A549 (cell line): ENCODE measurements at regions not wholly inside any gene's neighbourhood (a gene's known extent, or its start where the extent isn't known, plus 50 kb on each side); places are given as distances from the start of the nearest gene placed in this dataset.

Experiments used
- ATAC-seq, 2 experiments: fragments of 200-7000 bp in 1 of 2; fragments of >200 bp in 1 of 2; cut with Nextera tagmentation in 1 of 2; cut with Tn5 transposase in 1 of 2; 3 replicates each; pipeline versions ENCODE4 v1.8.0 to v1.9.1; 2018 to 2020; ENCODE audit warnings: mild to moderate bottlenecking in 1 of 2, moderate library complexity in 1 of 2
- CTCF ChIA-PET: fragments of 300-600 bp; sonication (Branson Sonifier 250); formaldehyde crosslinking; extraction: SDS; loops from one replicate; lab custom pipeline; 2021; ENCODE audit warnings: antibody characterized with exemption, inconsistent platforms; lab: Yijun Ruan, JAX
- POLR2A ChIA-PET: fragments of 350-600 bp; formaldehyde crosslinking; extraction: SDS; loops from one replicate; lab custom pipeline; 2021; ENCODE audit warnings: antibody characterized with exemption, inconsistent platforms; lab: Yijun Ruan, JAX
- DNase-seq, 2 experiments: peaks; one replicate each; pipeline versions ENCODE4 v3.0.0 to v3.0.0-alpha.2; 2011 to 2016; ENCODE audit warnings: low read depth in 1 of 2, low spot score in 1 of 2
- FAIRE-seq: peaks from 2 replicates; lab custom pipeline; 2011; peaks lifted over from hg19 to GRCh38; lab: Jason Lieb, UNC
- H3K27ac ChIP-seq, 2 experiments: fragments of >200 bp; sonication (Bioruptor Twin); formaldehyde crosslinking; 3 replicates each; pipeline ENCODE4 v1.5.1; 2016 to 2017
- H3K4me1 ChIP-seq: fragments of >200 bp; sonication (Bioruptor Twin); formaldehyde crosslinking; 3 replicates; pipeline ENCODE4 v1.6.1; 2016
- H3K4me2 ChIP-seq: fragments of >200 bp; sonication (Bioruptor Twin); formaldehyde crosslinking; 3 replicates; pipeline ENCODE4 v1.6.1; 2016
- H3K4me3 ChIP-seq: fragments of >200 bp; sonication (Bioruptor Twin); formaldehyde crosslinking; 3 replicates; pipeline ENCODE4 v1.5.1; 2016
- H3K9me3 ChIP-seq: fragments of >200 bp; sonication (Bioruptor Twin); formaldehyde crosslinking; 3 replicates; pipeline ENCODE4 v1.6.1; 2016
- CTCF ChIP-seq: fragments of >200 bp; sonication (Bioruptor Twin); formaldehyde crosslinking; IDR thresholded peaks from 3 replicates; pipeline ENCODE4 v1.5.1; 2016
- EHF ChIP-seq: fragments of 250-450 bp; sonication (Bioruptor Pico); IDR thresholded peaks from 2 replicates; pipeline ENCODE4 v1.5.0; 2020; ENCODE audit warnings: mild to moderate bottlenecking
- FOXS1 ChIP-seq: fragments of 250-450 bp; sonication (Bioruptor Pico); IDR thresholded peaks from 2 replicates; pipeline ENCODE4 v1.5.0; 2020; ENCODE audit warnings: mild to moderate bottlenecking, moderate library complexity
- HEYL ChIP-seq: fragments of 250-450 bp; sonication (Bioruptor Pico); IDR thresholded peaks from 2 replicates; pipeline ENCODE4 v1.8.0; 2021; ENCODE audit warnings: mild to moderate bottlenecking, moderate library complexity
- HMGXB4 ChIP-seq: fragments of 250-450 bp; sonication (Bioruptor Pico); IDR thresholded peaks from 2 replicates; pipeline ENCODE4 v1.5.0; 2021; ENCODE audit warnings: mild to moderate bottlenecking, moderate library complexity, borderline replicate concordance
- HOXB5 ChIP-seq: fragments of 250-450 bp; sonication (Bioruptor Pico); IDR thresholded peaks from 2 replicates; pipeline ENCODE4 v1.5.0; 2020; ENCODE audit warnings: mild to moderate bottlenecking, moderate library complexity
- JUNB ChIP-seq: fragments of >200 bp; sonication (Bioruptor Twin); formaldehyde crosslinking; IDR thresholded peaks from 2 replicates; pipeline ENCODE4 v1.6.1; 2016
- MAX ChIP-seq: IDR thresholded peaks from 2 replicates; pipeline ENCODE4 v1.6.1; 2012
- MYC ChIP-seq: IDR thresholded peaks from 2 replicates; pipeline ENCODE4 v1.6.1; 2012; ENCODE audit warnings: mild to moderate bottlenecking, inconsistent platforms, low read length, improper control_type of control experiment, borderline replicate concordance
- NFE2L2 ChIP-seq: fragments of 150-350 bp; conservative IDR thresholded peaks from 2 replicates; pipeline ENCODE4 v1.6.1; 2014; ENCODE audit warnings: low read length
- PBX3 ChIP-seq: IDR thresholded peaks from 2 replicates; pipeline ENCODE4 v1.6.1; 2012
- RARB ChIP-seq: fragments of 250-450 bp; sonication (Bioruptor Pico); IDR thresholded peaks from 2 replicates; pipeline ENCODE4 v1.8.0; 2021; ENCODE audit warnings: mild to moderate bottlenecking, moderate library complexity
- RCOR1 ChIP-seq: fragments of 150-350 bp; IDR thresholded peaks from 2 replicates; pipeline ENCODE4 v1.6.1; 2014; ENCODE audit warnings: antibody characterized with exemption, low read length, low read depth
- REST ChIP-seq: fragments of 200-600 bp; sonication (generic); IDR thresholded peaks from 2 replicates; pipeline ENCODE4 v1.6.1; 2016; ENCODE audit warnings: antibody characterized with exemption, mild to moderate bottlenecking, moderate library complexity
- RNF2 ChIP-seq: fragments of 200-600 bp; sonication (generic); IDR thresholded peaks from 2 replicates; pipeline ENCODE4 v1.6.1; 2016; ENCODE audit warnings: low read depth, mild to moderate bottlenecking, antibody characterized with exemption, moderate library complexity, borderline replicate concordance
- SMC3 ChIP-seq: fragments of >200 bp; sonication (Bioruptor Twin); formaldehyde crosslinking; IDR thresholded peaks from 3 replicates; pipeline ENCODE4 v1.6.1; 2018; ENCODE audit warnings: inconsistent platforms
- SREBF2 ChIP-seq: fragments of 450-650 bp; IDR thresholded peaks from 2 replicates; pipeline ENCODE4 v1.6.1; 2014; ENCODE audit warnings: mild to moderate bottlenecking, moderate library complexity
- USF2 ChIP-seq: fragments of 450-650 bp; IDR thresholded peaks from 2 replicates; pipeline ENCODE4 v1.6.1; 2014; ENCODE audit warnings: antibody characterized with exemption
- ZNF302 ChIP-seq: fragments of 250-450 bp; sonication (Bioruptor Pico); IDR thresholded peaks from 2 replicates; pipeline ENCODE4 v1.9.0; 2021; ENCODE audit warnings: inconsistent platforms, mild to moderate bottlenecking, moderate library complexity
- WGBS: methylation state at CpG from one replicate; pipeline ENCODE4 v1.1.6; 2017; ENCODE audit errors: missing lambda C conversion rate; 5-methylcytosine and 5-hydroxymethylcytosine counted together

GRCh38 chr12:40620564-40621019 is 71.6 kb upstream of the CNTN1 start:
- 86% methylated on average over 14 of the region's 38 CpGs for WGBS
- TF ChIP-seq FOXS1 (no peak), MYC (no peak), ZNF302 (no peak), SREBF2 (no peak), SMC3 (no peak), RARB (CRISPR knock-in tag) (no peak), CTCF (no peak), RCOR1 (no peak), EHF (CRISPR knock-in tag) (no peak), HOXB5 (CRISPR knock-in tag) (no peak), MAX (no peak), HMGXB4 (CRISPR knock-in tag) (no peak), RNF2 (no peak), REST (no peak), PBX3 (no peak), USF2 (no peak), NFE2L2 (no peak), JUNB (no peak), HEYL (CRISPR knock-in tag) (no peak)
- Histone ChIP-seq H3K4me3 (no peak overlapping the region), H3K9me3 (no peaks in the 10 kb centered on the region), H3K4me2 (no peak overlapping the region), H3K27ac (peak overlapping the region in 1 of 2 experiments; percentile 40; a peak in 1 of 6 replicates), H3K4me1 (peaks cover 19% of the 10 kb centered on the region)
- ChIA-PET CTCF (interaction anchor here (0.7 to 2.5 kb wide), 9 partner anchors 13 to 306 kb away, joined by 3 to 15 read pairs (median 3); no protein-coding TSS in a partner anchor), POLR2A (no interaction called here)
- FAIRE-seq, result no peak
- no peak for ATAC-seq
- no peak for DNase-seq
